SHP77 treated with DMSO at 0.1 percent for 48 hours (cell line): ENCODE measurements at regions not wholly inside any gene's neighbourhood (a gene's known extent, or its start where the extent isn't known, plus 50 kb on each side); places are given as distances from the start of the nearest gene placed in this dataset.
"Not testable (repeated sequence)": the region's sequence is repeated elsewhere in the genome, so short reads cannot be mapped to it uniquely, and the experiment has no call there.

ENCODE experiments used
- DNase-seq: peaks from one replicate; lab custom pipeline; 2025; lab: John Stamatoyannopoulos, UW

DNA sequence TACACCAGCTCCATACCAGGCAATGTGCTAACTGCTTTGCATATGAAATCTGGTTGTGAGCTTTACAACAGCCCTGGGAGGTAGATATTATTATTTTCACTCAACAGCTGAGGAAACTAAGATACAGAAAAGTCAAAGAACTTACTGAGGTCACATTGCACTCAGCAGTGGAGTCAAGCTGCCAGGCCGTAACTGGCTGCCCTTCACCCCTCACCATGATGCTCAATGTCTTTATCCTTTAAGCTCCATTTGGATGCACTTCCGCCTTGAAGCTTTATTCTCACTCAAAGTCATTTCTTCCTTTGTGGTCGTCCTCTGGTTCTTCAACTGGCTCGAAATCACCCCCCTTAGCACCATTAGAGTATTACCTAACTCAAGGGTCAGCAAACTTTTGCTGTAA is 81.7 kb upstream of the RALGPS2 start:
- DNase-seq, result no peak

GRCh38 chr1:178643831-178644230 is 81.2 kb upstream of the RALGPS2 start:
- DNase-seq, result no peak

DNA sequence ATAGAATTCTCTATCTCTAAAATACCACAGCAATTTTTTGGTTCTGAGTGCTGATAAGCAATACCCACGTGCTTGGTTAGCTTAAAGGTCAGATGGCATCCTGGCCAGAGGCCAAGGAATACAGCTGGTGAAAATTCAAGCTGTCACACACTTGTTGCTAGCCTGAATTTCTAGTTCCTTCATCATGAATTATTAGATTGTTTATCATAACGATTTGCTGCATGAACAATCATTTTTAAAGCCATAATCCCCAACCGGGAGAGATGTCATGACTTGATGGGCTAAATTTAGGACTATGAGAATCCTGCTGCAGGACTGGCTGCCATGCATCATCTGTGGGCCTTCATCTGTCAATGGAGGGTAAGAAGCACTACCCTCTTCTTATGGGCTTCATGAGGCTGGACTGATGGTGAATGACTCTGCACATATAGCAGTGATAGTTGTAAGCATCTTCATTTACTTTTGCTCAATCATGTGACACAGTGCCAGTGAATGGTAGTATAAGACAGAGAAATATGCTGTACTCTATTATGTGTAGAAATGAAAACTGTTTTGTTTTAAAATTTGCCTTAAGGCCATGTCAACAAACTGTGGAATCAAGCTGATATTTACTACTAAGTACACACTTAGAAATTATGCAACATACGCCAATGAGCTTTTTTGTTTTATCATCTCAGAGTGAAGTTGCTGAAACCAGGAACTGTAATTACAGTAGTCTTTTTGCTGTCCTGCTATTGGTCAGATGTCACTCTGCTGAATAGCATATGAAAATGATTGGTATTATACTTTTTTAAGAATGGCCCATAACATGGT is 80.5 kb upstream of the RALGPS2 start:
- peak; percentile 32 for DNase-seq

DNA sequence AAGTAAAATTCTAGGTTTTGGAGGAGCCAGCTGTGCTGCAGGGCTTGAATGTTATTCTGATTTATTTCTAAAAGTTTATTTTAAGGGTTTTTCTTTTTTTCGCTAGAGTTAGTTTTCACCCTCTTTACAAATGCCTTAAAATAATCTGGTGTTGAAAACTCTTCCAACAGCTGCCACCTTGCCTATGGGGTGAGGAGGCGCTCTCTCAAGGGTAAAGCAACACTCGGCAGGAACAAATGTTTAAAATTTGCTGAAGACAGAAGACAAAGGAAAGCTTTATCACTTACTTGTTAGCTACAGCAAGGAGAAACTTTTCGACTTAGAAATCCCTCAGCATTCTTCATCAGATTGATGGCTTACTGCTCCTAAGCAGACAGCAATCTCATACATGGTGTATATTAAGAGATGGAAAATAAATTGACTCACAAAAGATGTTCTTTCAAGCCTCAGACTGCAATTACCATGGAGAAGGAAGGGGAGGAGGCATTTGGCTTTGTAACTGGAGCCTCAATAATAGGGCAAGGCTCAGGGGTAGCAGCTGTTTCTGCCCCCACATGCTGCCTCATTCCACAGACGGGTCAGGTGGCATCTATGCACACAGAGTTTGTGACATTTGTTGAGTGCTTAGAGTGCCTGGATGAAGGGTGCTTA is 79.8 kb upstream of the RALGPS2 start:
- peak; percentile 25 for DNase-seq

DNA sequence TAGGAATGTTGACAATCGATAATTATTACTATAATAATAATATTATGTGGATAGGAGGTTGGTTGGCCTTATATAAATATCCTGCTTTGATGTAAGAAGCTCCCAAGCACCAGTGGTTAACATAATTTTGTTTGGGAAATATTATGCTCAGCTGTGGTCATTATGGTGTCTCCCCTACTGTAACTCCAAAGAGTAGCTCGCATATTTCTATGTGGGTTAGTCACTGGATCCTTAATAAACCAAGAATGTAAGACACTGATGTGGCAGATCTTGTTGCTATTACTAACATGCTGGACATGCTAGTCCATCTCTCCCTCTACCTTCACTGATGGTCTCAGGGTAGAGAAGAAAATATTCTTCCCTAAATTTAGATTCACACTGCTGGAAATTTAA is 79.2 kb upstream of the RALGPS2 start:
- no peak for DNase-seq

DNA sequence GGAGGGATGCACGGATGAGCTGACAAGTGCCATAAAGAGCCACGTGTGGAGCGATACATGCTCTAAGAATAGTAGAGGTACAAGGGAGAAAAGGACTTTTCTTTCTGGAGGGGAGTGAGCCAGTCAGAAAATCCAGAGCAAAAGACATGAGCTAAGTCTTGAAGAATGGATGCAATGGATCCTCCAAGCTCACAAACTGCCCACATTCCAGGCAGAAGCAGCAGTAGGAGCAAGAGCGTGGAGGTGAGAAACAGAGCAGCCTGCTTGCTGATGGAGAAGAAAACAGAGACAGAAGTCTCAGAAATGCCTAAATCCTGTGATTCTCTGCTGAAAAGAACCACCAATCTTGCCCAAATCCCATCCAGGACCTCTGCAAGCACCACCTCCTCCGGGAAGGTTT is 78.2 kb upstream of the RALGPS2 start:
- no peak for DNase-seq

GRCh38 chr1:178648151-178648550 is 76.9 kb upstream of the RALGPS2 start:
- no peak for DNase-seq

GRCh38 chr1:178649582-178650350 is 75.3 kb upstream of the RALGPS2 start:
- no peak for DNase-seq

- DNase-seq, result no peak
These were observed 74.0 kb upstream of the RALGPS2 start for GRCh38 chr1:178650934-178651511.

- DNase-seq, result no peak
These were observed 73.3 kb upstream of the RALGPS2 start for GRCh38 chr1:178651742-178652141.

- DNase-seq, result no peak
These were observed 72.2 kb upstream of the RALGPS2 start for GRCh38 chr1:178652506-178653490.

DNA sequence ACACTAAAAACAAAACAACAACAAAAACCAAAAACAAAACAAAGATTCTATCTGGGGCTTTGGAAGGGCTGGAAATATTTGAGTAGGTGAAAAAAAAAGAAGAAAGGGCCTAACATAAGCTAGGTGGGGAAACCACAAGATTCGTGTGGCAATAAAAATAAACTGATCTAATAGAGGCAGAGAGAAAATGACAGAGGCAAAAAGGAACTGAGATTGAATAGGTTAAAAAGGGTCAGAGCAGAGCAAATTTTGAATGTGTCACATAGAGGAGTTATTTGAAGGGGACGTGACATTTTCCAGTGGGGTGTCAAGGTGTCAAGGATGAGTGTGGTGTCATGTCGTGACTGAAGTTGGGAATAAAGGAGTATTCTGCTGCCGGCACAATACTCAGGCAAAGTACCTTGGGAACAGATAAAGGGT is 65.2 kb upstream of the RALGPS2 start:
- DNase-seq, result no peak

DNA sequence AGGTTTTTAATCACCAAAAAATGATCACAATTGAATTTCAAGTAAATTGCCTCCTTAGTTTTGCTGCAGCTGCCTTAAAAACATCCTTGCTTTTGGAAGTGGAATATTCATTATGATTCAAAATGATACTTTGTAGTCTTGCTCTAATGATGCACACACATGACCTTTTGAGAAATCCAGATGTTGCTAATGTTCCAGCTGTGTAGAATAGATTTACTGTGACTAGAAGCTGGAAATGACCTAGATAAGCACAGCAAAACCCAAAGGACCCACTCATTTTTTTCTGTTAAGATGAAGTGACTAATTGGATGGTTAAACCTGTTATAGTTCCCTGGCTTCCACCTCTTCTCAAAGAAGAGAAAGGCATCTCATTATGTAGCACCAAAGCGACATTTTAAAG is 64.6 kb upstream of the RALGPS2 start:
- no peak for DNase-seq

DNA sequence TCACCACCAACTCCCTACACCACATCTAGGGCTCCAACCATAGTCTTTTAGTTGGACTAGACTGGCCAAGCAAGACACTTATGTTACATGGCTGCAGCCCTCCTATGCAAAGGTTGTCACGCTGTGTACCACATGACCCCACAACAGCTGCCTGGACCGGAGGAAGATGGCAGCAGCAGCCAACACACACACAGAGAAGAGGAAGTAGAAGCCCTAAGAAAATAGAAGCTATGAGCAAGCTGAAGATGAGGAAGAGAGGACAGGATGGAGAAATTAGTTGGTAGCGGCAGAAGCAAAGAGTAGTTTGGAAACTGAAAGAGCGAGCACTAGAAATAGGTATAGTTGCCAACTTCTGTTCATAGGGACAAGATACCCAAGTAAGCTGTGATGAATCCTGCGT is 60.8 kb upstream of the RALGPS2 start:
- DNase-seq, result no peak

DNA sequence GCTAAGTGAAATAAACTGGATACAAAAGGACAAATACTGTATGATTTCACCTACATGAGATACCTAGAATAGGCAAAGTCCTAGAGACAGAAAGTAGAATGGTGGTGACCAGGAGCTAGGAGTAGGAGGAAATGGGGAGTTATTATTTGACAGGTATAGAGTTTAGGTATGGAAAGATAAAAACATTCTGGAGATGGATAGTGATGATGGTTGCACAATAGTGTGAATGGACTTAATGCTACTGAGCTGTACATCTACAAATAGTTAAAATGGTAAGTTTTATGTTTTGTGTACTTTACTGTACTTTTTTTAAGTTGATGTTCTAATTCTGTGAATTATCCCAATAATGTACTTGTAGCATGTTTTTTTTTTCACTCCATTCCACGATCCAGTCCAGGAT is 59.5 kb upstream of the RALGPS2 start:
- no peak for DNase-seq

- DNase-seq, result not testable (repeated sequence)
These were observed 58.2 kb upstream of the RALGPS2 start for GRCh38 chr1:178666891-178667290.

GRCh38 chr1:178672434-178672833 is 52.6 kb upstream of the RALGPS2 start:
- no peak for DNase-seq

DNA sequence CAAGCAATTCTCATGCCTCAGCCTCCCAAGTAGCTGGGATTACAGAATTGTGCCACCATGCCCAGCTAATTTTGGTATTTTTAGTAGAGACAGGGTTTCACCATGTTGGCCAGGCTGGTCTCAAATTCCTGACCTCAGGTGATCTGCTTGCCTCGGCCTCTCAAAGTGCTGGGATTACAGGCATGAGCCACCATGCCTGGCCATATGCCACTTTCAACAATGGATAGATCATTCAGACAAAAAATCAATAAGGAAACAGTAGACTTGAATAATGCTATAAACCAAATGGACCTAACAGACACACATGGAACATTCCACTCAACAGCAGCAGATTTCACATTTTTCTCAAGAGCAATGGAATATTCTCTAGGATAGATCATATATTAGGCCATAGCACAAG is 50.5 kb upstream of the RALGPS2 start:
- not testable (repeated sequence) for DNase-seq
